Thyroid gland (tissue), 4 donors: ENCODE measurements at regions not wholly inside any gene's neighbourhood (a gene's known extent, or its start where the extent isn't known, plus 50 kb on each side); places are given as distances from the start of the nearest gene placed in this dataset.

Experiments used
- POLR2A ChIP-seq, 2 donors: fragments of 450-650 bp; IDR thresholded peaks; one replicate each; pipeline ENCODE4 v1.6.1; 2017; ENCODE audit warnings: antibody characterized with exemption in 2 of 2, mild to moderate bottlenecking in 2 of 2, moderate library complexity in 1 of 2
- TF ChIP-seq, protein P1 (sequence below), 6 experiments: fragments of 200-600 bp in 3 of 6; fragments of 450-650 bp in 3 of 6; sonication (generic) in 3 of 6; IDR thresholded peaks; one replicate each; pipeline ENCODE4 v1.5.1; 2016 to 2019; ENCODE audit warnings: antibody characterized with exemption in 6 of 6, mild to moderate bottlenecking in 2 of 6, inconsistent platforms in 1 of 6, moderate library complexity in 1 of 6

DNA sequence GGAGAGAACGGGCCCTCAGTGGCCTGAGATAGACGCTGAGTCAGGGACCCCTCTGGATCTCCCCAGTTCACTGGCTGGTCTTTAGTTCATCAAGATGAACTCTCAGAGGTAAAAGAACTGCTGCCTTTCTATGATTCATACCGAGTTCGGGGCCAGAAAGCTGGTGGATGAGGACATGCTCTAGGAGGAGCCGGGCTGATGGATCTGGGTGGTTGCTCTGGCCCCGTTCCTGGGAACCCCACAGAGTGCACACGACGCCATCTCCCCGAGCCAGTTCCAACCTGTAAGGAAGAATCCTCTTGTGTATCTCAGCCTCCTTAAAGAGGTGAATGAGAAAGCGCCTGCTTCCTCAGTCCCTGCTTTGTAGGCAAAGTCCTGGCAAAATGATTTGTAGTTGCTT lies 142.6 kb upstream of the PDE10A start:
- TF ChIP-seq, protein P1, sequence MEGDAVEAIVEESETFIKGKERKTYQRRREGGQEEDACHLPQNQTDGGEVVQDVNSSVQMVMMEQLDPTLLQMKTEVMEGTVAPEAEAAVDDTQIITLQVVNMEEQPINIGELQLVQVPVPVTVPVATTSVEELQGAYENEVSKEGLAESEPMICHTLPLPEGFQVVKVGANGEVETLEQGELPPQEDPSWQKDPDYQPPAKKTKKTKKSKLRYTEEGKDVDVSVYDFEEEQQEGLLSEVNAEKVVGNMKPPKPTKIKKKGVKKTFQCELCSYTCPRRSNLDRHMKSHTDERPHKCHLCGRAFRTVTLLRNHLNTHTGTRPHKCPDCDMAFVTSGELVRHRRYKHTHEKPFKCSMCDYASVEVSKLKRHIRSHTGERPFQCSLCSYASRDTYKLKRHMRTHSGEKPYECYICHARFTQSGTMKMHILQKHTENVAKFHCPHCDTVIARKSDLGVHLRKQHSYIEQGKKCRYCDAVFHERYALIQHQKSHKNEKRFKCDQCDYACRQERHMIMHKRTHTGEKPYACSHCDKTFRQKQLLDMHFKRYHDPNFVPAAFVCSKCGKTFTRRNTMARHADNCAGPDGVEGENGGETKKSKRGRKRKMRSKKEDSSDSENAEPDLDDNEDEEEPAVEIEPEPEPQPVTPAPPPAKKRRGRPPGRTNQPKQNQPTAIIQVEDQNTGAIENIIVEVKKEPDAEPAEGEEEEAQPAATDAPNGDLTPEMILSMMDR (IDR thresholded peaks at IDR 0.05), result no peak
- no peak for TF ChIP-seq POLR2A (IDR thresholded peaks at IDR 0.05)
